ENCODE measurements at regions not wholly inside any gene's neighbourhood (a gene's known extent, or its start where the extent isn't known, plus 50 kb on each side); places are given as distances from the start of the nearest gene placed in this dataset.

DNA sequence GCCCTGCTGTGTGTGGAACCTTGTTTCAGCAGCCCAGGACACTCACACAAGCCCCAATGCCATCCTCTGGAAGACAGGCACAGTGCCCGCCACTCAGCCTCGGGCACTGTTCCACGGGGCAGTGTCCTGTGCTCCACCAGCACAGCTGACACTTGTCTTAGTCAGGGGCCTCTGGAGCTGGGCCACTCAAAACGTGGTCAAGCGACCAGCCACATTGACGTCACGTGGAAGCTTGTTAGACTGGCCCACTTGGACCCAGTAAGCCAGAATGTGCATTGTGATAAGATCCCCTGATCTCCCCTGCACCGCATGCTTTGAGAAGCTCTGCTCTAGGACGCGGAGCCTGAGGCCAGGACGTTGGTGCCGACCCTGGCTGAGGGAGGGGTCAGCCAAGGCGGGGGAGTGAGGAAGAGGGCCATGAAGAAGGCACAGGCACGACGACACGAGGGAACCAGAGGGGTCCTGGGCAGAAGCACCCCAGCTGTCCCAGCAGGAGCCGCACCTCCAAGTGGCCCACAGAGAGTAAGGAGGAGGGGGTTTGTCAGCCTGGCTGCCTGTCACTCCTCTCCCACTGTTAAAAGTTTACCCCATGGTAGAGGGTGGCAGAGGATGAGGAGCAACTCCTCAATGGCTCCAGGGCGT is 64.6 kb downstream of the LINC01488 start:
- Histone ChIP-seq H3K4me1 (ENCODE audit: insufficient read depth, low read length) (no peaks in the 10 kb centered on the region), H2BK20ac (ENCODE audit: low read depth, low read length, poor library complexity, severe bottlenecking) (no peak overlapping the region), H2AFZ (ENCODE audit: low read length) (no peak overlapping the region), H3K23ac (ENCODE audit: insufficient read length, low read depth, low read length) (no peak overlapping the region), H3K79me2 (ENCODE audit: insufficient read depth, low read length) (no peaks in the 10 kb centered on the region), H3K27ac (ENCODE audit: insufficient read length, low read depth, low read length) (no peak overlapping the region), H4K91ac (ENCODE audit: insufficient read length, low read depth, low read length) (no peak overlapping the region), H2BK5ac (ENCODE audit: insufficient read length, low read length) (no peak overlapping the region), H3K9ac (ENCODE audit: extremely low read depth, insufficient read length, low read length) (no peak overlapping the region), H4K20me1 (ENCODE audit: control insufficient read depth, insufficient read depth, insufficient read length) (no peaks in the 10 kb centered on the region), H3K14ac (ENCODE audit: insufficient read depth, low read length) (no peak overlapping the region), H3T11ph (ENCODE audit: low read length) (no peak overlapping the region), H3K79me1 (ENCODE audit: insufficient read depth, low read depth, low read length, poor library complexity, severe bottlenecking) (no peaks in the 10 kb centered on the region), H3K4ac (ENCODE audit: low read depth, low read length) (no peak overlapping the region), H4K5ac (ENCODE audit: insufficient read length, low read depth, low read length) (no peak overlapping the region), H3K23me2 (ENCODE audit: insufficient read length, low read depth, low read length, poor library complexity, severe bottlenecking) (no peaks in the 10 kb centered on the region), H4K8ac (replicated peaks; ENCODE audit: insufficient read length, low read depth, low read length) (no peak overlapping the region), H2BK15ac (ENCODE audit: low read depth, low read length) (no peak overlapping the region), H2BK12ac (ENCODE audit: insufficient read length, low read depth, low read length) (no peak overlapping the region), H3K18ac (ENCODE audit: insufficient read length, low read depth, low read length) (no peak overlapping the region), H2BK120ac (ENCODE audit: low read depth, low read length, poor library complexity, severe bottlenecking) (no peak overlapping the region), H3K9me3 (ENCODE audit: control insufficient read depth, low read depth, low read length) (no peaks in the 10 kb centered on the region), H3K27me3 (ENCODE audit: insufficient read depth, low read length) (no peaks in the 10 kb centered on the region), H3K56ac (ENCODE audit: insufficient read length, low read depth, low read length) (no peak overlapping the region), H3K4me2 (ENCODE audit: insufficient read depth, insufficient read length, low read length) (no peak overlapping the region), H2AK5ac (ENCODE audit: insufficient read length, low read length) (no peak overlapping the region)
- H3K4me3 Mint-ChIP-seq = no peak overlapping the region
- H3K9me3 Mint-ChIP-seq = peaks cover 14 to 15% of the 10 kb centered on the region in 2 experiments
- no CpG with 5 or more reads among the region's 18 CpGs for WGBS (ENCODE audit: extremely low coverage, insufficient read length, low lambda C conversion rate)
- TF ChIP-seq, protein P1, sequence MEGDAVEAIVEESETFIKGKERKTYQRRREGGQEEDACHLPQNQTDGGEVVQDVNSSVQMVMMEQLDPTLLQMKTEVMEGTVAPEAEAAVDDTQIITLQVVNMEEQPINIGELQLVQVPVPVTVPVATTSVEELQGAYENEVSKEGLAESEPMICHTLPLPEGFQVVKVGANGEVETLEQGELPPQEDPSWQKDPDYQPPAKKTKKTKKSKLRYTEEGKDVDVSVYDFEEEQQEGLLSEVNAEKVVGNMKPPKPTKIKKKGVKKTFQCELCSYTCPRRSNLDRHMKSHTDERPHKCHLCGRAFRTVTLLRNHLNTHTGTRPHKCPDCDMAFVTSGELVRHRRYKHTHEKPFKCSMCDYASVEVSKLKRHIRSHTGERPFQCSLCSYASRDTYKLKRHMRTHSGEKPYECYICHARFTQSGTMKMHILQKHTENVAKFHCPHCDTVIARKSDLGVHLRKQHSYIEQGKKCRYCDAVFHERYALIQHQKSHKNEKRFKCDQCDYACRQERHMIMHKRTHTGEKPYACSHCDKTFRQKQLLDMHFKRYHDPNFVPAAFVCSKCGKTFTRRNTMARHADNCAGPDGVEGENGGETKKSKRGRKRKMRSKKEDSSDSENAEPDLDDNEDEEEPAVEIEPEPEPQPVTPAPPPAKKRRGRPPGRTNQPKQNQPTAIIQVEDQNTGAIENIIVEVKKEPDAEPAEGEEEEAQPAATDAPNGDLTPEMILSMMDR (conservative IDR thresholded peaks at IDR 0.05) = no peak
- no peak for DNase-seq
- peaks cover 17% of the 10 kb centered on the region for H3K27me3 Mint-ChIP-seq (ENCODE audit: low read depth)
- no peak overlapping the region for H3K27ac Mint-ChIP-seq
- H3K36me3 Mint-ChIP-seq (ENCODE audit: insufficient read depth in 1 of 3, low read depth in 3 of 3) = peaks cover 6 to 8% (median 7%) of the 10 kb centered on the region in 3 experiments
- H3K4me1 Mint-ChIP-seq = peaks cover 0 to 3% of the 10 kb centered on the region in 2 experiments; a peak in 2 of 4 replicates

Data from H9 (cell line).